Epithelial cell of esophagus (primary cell): ENCODE measurements at regions not wholly inside any gene's neighbourhood (a gene's known extent, or its start where the extent isn't known, plus 50 kb on each side); places are given as distances from the start of the nearest gene placed in this dataset.

Source experiments
- DNase-seq: peaks from one replicate; pipeline ENCODE4 v3.0.0; 2010; ENCODE audit warnings: low read depth
- H3K4me3 ChIP-seq: 2 replicates; pipeline ENCODE4 v1.5.1; 2011; ENCODE audit warnings: mild to moderate bottlenecking, low read length, control low read depth
- TF ChIP-seq, protein P1 (sequence below): IDR thresholded peaks from 2 replicates; pipeline ENCODE4 v1.5.1; 2011; ENCODE audit warnings: low read depth, mild to moderate bottlenecking, low read length, control low read depth, inconsistent platforms; ENCODE audit not compliant: insufficient read depth; ENCODE audit errors: missing control alignments

DNA sequence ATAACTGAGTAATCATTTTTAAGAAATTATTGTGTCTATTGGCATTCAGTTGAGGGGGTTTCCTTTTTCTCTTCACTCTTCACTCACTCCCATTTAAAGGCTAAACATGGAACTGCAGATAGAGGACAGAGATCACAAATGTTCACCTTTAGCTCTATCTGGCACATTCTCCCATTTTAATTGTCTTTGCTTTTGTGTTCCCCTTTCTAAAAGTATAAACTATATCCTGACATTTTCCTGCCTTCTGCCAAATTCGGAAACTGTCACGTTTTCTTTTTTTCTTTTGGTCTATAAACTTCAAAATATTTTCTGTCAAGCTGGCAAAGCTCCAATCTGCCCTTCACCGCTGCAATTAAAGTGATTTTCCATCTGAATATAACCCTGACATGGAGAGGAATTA lies 219.8 kb upstream of the CDKN3 start:
- no peak overlapping the region for H3K4me3 ChIP-seq
- no peak for DNase-seq
- TF ChIP-seq, protein P1, sequence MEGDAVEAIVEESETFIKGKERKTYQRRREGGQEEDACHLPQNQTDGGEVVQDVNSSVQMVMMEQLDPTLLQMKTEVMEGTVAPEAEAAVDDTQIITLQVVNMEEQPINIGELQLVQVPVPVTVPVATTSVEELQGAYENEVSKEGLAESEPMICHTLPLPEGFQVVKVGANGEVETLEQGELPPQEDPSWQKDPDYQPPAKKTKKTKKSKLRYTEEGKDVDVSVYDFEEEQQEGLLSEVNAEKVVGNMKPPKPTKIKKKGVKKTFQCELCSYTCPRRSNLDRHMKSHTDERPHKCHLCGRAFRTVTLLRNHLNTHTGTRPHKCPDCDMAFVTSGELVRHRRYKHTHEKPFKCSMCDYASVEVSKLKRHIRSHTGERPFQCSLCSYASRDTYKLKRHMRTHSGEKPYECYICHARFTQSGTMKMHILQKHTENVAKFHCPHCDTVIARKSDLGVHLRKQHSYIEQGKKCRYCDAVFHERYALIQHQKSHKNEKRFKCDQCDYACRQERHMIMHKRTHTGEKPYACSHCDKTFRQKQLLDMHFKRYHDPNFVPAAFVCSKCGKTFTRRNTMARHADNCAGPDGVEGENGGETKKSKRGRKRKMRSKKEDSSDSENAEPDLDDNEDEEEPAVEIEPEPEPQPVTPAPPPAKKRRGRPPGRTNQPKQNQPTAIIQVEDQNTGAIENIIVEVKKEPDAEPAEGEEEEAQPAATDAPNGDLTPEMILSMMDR = no peak

DNA sequence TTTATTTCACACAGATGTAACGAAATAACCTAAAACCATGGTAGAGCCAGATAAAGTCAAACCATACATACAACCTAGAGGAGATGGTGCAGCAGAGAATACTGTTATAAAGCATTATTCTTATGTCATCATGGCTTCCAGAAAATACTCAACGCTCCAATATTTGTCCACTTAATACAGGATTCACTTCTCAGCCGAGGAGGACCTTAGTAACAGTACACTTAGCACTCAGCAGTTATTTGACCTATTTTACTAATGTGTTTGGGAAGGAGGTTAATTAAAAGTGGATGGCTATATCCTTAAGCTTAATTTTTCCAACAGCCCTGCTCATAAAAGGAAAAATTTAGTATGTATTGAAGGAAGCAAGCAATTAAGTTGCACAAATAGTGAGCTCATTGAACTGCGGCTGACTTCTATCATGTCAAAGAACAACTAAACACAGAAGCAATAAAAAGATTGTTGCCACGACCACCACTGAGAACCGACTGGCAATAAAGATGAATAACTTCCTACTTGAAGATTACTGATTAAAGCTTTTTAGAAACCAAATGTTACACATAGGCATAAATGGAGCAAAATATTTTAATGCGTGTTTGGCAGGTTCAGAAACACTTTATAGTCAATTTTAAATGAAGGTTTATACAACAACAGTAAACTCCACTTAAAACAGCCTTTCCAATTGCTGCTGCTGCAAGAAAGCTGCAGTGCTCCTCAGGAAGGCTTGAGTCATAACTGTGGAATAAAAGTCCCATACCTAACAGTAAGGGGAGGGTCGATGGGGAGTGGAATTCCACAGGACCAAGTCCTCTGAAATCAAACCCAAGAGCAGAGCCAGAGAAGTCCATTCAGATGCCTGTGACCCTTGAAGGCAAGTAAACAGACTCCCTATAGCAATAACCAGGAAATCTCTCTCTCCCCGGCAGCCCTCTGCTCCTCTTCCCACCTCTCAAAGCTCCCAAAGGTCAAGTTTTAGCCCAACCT lies 218.9 kb upstream of the CDKN3 start:
- no peak overlapping the region for H3K4me3 ChIP-seq
- TF ChIP-seq, protein P1 = no peak
- DNase-seq = no peak

DNA sequence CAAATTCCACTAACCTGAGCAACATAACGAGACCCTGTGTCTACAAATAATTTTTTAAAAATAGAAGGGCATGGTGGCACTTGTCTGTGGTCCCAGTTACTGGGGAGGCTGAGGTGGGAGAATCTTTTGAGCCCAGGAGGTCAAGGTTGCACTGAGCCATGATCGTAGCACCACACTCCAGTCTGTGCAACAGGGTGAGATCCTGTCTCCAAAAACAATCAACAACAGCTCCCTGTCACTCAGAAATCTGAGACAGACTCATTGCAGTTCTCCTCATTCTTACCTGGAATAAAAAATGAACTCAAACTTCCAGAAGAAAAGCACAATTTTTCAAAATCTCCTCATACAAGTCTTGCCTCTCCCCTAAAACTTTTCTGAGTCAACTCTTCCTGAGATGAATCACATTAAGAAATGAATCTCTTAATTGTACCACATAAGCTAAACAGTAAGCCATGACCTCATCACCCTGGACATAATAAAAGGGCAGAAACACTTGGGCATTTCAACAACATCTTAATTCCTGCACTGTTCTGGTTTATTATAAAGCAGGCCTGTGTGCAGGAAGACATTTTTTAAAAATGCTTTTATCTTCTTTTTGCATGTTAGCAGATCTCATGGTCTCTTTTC lies 214.3 kb upstream of the CDKN3 start:
- H3K4me3 ChIP-seq = no peak overlapping the region
- TF ChIP-seq, protein P1 = no peak
- DNase-seq = peak; percentile 79

DNA sequence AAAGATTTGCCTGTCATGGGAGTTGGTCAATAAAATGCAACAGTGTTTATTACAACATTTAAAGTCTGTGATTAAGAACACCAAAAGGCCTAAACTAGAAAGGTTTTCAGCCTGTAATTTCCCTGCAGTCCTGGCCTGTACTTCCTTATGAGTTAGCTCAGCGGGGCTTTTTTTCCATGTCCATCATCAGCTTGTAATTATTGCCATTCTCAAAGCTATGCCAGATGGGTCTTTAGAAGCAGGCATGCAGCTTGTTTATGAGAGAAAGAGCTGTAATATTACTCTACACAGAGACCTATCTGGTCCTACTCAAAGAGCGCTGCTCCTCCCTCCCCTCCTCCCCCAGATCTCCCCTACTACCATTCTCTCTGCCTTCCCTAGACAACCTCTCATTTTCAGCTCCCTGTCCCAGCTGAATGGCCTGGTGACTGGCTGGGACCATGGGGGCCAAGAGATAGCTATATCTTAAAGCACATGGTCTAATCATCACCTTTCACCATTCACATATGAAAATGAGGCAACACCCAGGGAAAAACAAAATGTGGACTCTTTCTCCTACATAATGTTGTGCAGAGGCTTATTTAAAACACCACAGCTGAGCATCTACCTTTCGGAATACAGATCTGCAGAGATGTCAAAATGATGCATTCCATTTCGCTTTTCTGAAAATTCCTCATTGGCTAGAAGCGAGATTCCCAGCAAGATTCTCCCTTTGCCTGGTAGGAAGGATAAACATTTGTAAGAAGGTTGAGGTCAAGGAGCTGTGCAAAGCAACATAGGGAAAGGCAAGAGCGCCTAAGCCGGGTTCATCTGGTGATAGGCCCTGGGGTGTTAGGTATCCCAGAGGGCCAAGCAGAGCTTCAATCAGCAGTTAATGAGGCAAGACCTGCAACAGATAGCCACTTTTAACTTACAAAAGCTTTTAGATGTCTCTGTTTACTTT lies 209.7 kb upstream of the CDKN3 start:
- DNase-seq = no peak
- TF ChIP-seq, protein P1 = no peak
- no peak overlapping the region for H3K4me3 ChIP-seq

DNA sequence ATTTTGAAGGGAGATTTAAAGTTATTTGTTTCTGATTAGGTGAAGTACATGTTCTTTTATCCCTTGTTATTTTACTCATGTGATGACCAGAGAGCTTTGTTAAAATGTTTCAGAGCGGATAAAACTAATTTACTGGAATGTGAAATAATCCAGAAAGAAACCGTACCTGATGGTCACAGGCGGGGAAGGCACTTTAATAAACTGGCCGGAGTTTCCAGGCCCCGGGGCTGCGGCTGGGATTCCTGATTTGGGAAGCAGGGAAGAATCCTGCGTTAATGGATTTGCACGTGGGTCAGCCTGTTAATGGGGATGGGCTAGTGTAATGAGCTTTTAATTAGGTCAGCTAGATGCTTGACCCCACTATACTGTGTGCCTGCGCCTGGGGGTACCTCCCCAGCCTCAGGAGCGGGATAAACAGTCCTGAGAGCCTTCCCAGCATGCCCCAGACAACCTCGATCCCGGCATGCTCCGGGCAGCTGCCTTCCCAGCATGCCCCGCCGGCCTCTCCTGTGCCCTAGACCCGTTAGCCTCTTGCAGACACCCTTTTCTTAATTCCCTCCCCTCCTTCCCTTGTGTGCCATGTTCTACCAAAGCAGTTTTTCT lies 208.6 kb upstream of the CDKN3 start:
- TF ChIP-seq, protein P1 = no peak
- no peak overlapping the region for H3K4me3 ChIP-seq
- no peak for DNase-seq

DNA sequence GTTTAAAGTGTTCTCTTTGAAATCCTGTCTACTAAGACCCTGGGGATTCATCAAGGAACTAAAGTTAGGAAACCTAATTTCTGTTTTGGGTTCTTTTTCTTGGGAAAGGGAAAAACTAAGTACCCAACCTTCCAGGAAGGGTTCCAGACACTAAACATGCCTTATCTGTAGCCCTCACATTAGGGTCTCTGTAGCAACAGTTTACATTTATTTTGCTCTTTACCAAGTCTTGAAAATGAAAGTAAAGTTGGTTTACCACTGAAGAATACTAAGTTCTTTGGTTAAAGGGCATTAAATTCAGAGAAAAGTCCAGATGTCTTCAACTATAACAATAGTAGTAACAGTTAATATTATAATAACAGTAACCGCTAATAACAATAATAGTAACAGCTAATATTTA lies 207.5 kb upstream of the CDKN3 start:
- no peak overlapping the region for H3K4me3 ChIP-seq
- no peak for DNase-seq
- TF ChIP-seq, protein P1 = no peak
